K562 (cell line): ENCODE measurements at regions not wholly inside any gene's neighbourhood (a gene's known extent, or its start where the extent isn't known, plus 50 kb on each side); places are given as distances from the start of the nearest gene placed in this dataset.
A peak's percentile ranks its signal among the peaks of the same experiment; 100 is the strongest.

Experiments
- ATAC-seq: fragments of 200-7000 bp; cut with Tn5 transposase; 3 replicates; pipeline ENCODE4 v1.9.1; 2020; ENCODE audit warnings: moderate library complexity
- BruUV-seq: library from RNA; stranded (reverse); fragments of 400-500 nt; replicated peaks from 2 replicates; lab custom pipeline; 2021; lab: Mats Ljungman, UMichigan
- CTCF ChIA-PET: fragments of 300-600 bp; formaldehyde crosslinking; extraction: SDS; loops from one replicate; lab custom pipeline; 2021; ENCODE audit warnings: low intra/inter-chr PET ratio; lab: Yijun Ruan, JAX
- POLR2A ChIA-PET: fragments of 300-600, 350-650 bp; sonication (Branson Sonifier 250); formaldehyde crosslinking; extraction: SDS; loops from one replicate; lab custom pipeline; 2021; ENCODE audit warnings: antibody characterized with exemption, inconsistent platforms; lab: Yijun Ruan, JAX
- DNase-seq, 4 experiments: peaks; one replicate each; pipeline versions ENCODE4 v3.0.0 to v3.0.0-alpha.2; 2011 to 2018; ENCODE audit warnings: low spot score in 3 of 4, mixed read lengths in 3 of 4; ENCODE audit errors: extremely low read depth in 1 of 4
- FAIRE-seq: peaks from 2 replicates; lab custom pipeline; 2011; peaks lifted over from hg19 to GRCh38; lab: Jason Lieb, UNC
- H2AFZ ChIP-seq: 2 replicates; pipeline ENCODE4 v1.6.0; 2011; ENCODE audit warnings: low read depth, low read length, control low read depth, inconsistent platforms
- H3K27ac ChIP-seq: fragments of 200-600 bp; 3 replicates; pipeline ENCODE4 v1.8.0; 2011; ENCODE audit warnings: low read depth, mild to moderate bottlenecking, control low read depth, inconsistent platforms, low read length, moderate library complexity, mixed read lengths; ENCODE audit errors: extremely low read depth
- H3K27me3 ChIP-seq, 2 experiments: fragments of 300-600 bp in 1 of 2; 2 replicates in 1 of 2; 3 replicates in 1 of 2; pipeline versions ENCODE4 v1.6.0 to v1.8.0; 2011; ENCODE audit warnings: inconsistent platforms in 2 of 2, low read length in 2 of 2, mild to moderate bottlenecking in 1 of 2, mixed read lengths in 1 of 2, moderate library complexity in 1 of 2; ENCODE audit not compliant: control insufficient read depth in 2 of 2, insufficient read depth in 2 of 2
- H3K36me3 ChIP-seq: fragments of 300-600 bp; 3 replicates; pipeline ENCODE4 v1.8.0; 2011; ENCODE audit warnings: mild to moderate bottlenecking, low read length, inconsistent platforms; ENCODE audit not compliant: control insufficient read depth, insufficient read depth
- H3K4me1 ChIP-seq, 2 experiments: fragments of 200-600 bp in 1 of 2; replicated peaks in 1 of 2; 2 replicates in 1 of 2; 3 replicates in 1 of 2; pipeline versions ENCODE4 v1.5.1 to v1.8.0; 2011; ENCODE audit warnings: inconsistent platforms in 2 of 2, low read length in 2 of 2, mild to moderate bottlenecking in 1 of 2, mixed read lengths in 1 of 2, moderate library complexity in 1 of 2; ENCODE audit not compliant: control insufficient read depth in 2 of 2, insufficient read depth in 2 of 2
- H3K4me2 ChIP-seq: 2 replicates; pipeline ENCODE4 v1.6.1; 2011; ENCODE audit warnings: low read length, control low read depth, inconsistent platforms, mixed read lengths; ENCODE audit not compliant: insufficient read depth
- H3K4me3 ChIP-seq: fragments of 200-600 bp; sonication (generic), shearing (Covaris generic); 2 replicates; pipeline ENCODE4 v1.5.1; 2016; ENCODE audit warnings: control low read depth, inconsistent platforms
- H3K79me2 ChIP-seq: fragments of 200-600 bp; 3 replicates; pipeline ENCODE4 v1.8.0; 2011; ENCODE audit warnings: low read length, inconsistent platforms; ENCODE audit not compliant: control insufficient read depth, insufficient read depth
- H3K9ac ChIP-seq, 2 experiments: 2 replicates each; pipeline versions ENCODE4 v1.6.0 to v1.6.1; 2011; ENCODE audit warnings: low read depth in 2 of 2, low read length in 2 of 2, control low read depth in 1 of 2, inconsistent platforms in 1 of 2, mild to moderate bottlenecking in 1 of 2, mixed read lengths in 1 of 2; ENCODE audit not compliant: insufficient read depth in 1 of 2
- H3K9me1 ChIP-seq: one replicate; pipeline ENCODE4 v1.6.0; 2011; ENCODE audit warnings: inconsistent platforms, mild to moderate bottlenecking, low read length, moderate library complexity; ENCODE audit not compliant: control insufficient read depth, insufficient read depth
- H3K9me3 ChIP-seq: replicated peaks from 2 replicates; pipeline ENCODE4 v1.5.1; 2011; ENCODE audit warnings: low read depth, low read length, inconsistent platforms; ENCODE audit not compliant: control insufficient read depth, insufficient read depth
- H4K20me1 ChIP-seq: replicated peaks from 2 replicates; pipeline ENCODE4 v1.6.1; 2011; ENCODE audit warnings: low read length, inconsistent platforms, mixed read lengths; ENCODE audit not compliant: control insufficient read depth, insufficient read depth
- CC2D1A ChIP-seq: fragments of 450-650 bp; IDR thresholded peaks from 2 replicates; pipeline ENCODE4 v1.6.1; 2017; ENCODE audit warnings: mild to moderate bottlenecking
- MECOM ChIP-seq: fragments of 250-450 bp; sonication (Bioruptor Pico); IDR thresholded peaks from 2 replicates; pipeline ENCODE4 v1.8.0; 2022; ENCODE audit warnings: inconsistent platforms
- MTA2 ChIP-seq: fragments of 450-650 bp; IDR thresholded peaks from 2 replicates; pipeline ENCODE4 v1.6.1; 2016; ENCODE audit warnings: low read depth
- NCOA2 ChIP-seq, 2 experiments: fragments of 450-650 bp; IDR thresholded peaks; 2 replicates each; pipeline ENCODE4 v1.6.1; 2018; ENCODE audit warnings: mild to moderate bottlenecking in 2 of 2, moderate library complexity in 1 of 2; ENCODE audit not compliant: partially characterized antibody in 2 of 2
- POLR2G ChIP-seq: fragments of 200-400 bp; formaldehyde crosslinking; IDR thresholded peaks from 2 replicates; pipeline ENCODE4 v1.6.1; 2017; ENCODE audit warnings: low read depth, mild to moderate bottlenecking, antibody characterized with exemption, low read length, moderate library complexity
- RNF2 ChIP-seq: sonication (generic); IDR thresholded peaks from 2 replicates; pipeline ENCODE4 v1.6.1; 2016
- TEAD1 ChIP-seq, 2 experiments: fragments of 450-650 bp in 1 of 2; sonication (generic) in 1 of 2; formaldehyde crosslinking; IDR thresholded peaks; 2 replicates each; pipeline versions ENCODE4 v1.4.0 to v1.8.0; 2020 to 2022; ENCODE audit warnings: mild to moderate bottlenecking in 2 of 2, missing genetic modification reagents in 1 of 2
- TRIM28 ChIP-seq: fragments of 450-650 bp; IDR thresholded peaks from 2 replicates; pipeline ENCODE4 v1.6.1; 2017
- WGBS: fragments of 100-300 bp; shearing (Covaris generic); methylation state at CpG from one replicate; pipeline ENCODE4 v1.1.6; 2016; ENCODE audit warnings: low coverage, mixed read lengths; ENCODE audit not compliant: insufficient coverage; ENCODE audit errors: missing lambda C conversion rate; 5-methylcytosine and 5-hydroxymethylcytosine counted together
- in situ Hi-C: fragments of 300-500 bp; cut with MboI; formaldehyde crosslinking; loops from 4 replicates; pipeline ENCODE4 v1.15.0; 2018; ENCODE audit warnings: inconsistent platforms, mixed read lengths
- intact Hi-C: fragments of 100-400 bp; cut with micrococcal nuclease; formaldehyde crosslinking; loops from 2 replicates; pipeline ENCODE4 v1.14.2; 2022
- TF ChIP-seq, protein P1 (sequence below): fragments of 450-650 bp; conservative IDR thresholded peaks from 2 replicates; pipeline ENCODE4 v1.6.1; 2016; ENCODE audit warnings: missing genetic modification characterization, low read depth, mild to moderate bottlenecking, missing compliant biosample characterization, moderate library complexity
- TF ChIP-seq, protein P2 (sequence below): conservative IDR thresholded peaks from 2 replicates; pipeline ENCODE4 v1.6.1; 2011; ENCODE audit warnings: low read depth, mild to moderate bottlenecking, low read length; ENCODE audit not compliant: control insufficient read depth
- TF ChIP-seq, protein P3 (sequence below): sonication (generic); formaldehyde crosslinking; IDR thresholded peaks from 2 replicates; pipeline ENCODE4 v1.4.0; 2020; ENCODE audit warnings: mild to moderate bottlenecking, missing genetic modification reagents
- TF ChIP-seq, protein P4 (sequence below): fragments of 450-650 bp; IDR thresholded peaks from 2 replicates; pipeline ENCODE4 v1.6.1; 2018; ENCODE audit warnings: mild to moderate bottlenecking, low read depth; ENCODE audit not compliant: partially characterized antibody
- TF ChIP-seq, protein P5 (sequence below): fragments of 250-450 bp; sonication (Bioruptor Pico); IDR thresholded peaks from 2 replicates; pipeline ENCODE4 v1.8.0; 2022; ENCODE audit warnings: inconsistent platforms

DNA sequence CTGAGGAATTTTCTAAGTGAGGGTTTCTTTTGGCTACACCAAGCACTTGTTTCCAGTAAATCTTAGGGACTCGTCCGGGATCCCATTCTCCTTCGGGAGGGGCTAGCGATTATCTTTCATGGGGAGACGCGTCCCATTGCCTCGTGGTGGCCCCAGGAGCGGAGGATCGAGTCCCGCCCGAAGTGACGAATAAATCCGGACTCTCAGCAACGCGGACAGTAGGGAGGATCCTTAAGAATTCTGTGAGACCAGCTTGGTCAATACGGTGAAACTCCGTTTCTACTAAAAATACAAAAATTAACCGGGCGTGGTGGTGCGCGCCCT lies 69.1 kb upstream of the PRSS16 start:
- ATAC-seq: no peak
- Histone ChIP-seq H3K4me3 (no peak overlapping the region), H3K4me2 (peak overlapping the region; percentile 94; the same call in 1 of the 2 replicates), H4K20me1 (no peaks in the 10 kb centered on the region), H3K9me3 (peaks cover 8% of the 10 kb centered on the region), H3K79me2 (no peaks in the 10 kb centered on the region), H2AFZ (peak overlapping the region; percentile 99), H3K9ac (no peak overlapping the region), H3K9me1 (no peaks in the 10 kb centered on the region), H3K27me3 (no peaks in the 10 kb centered on the region), H3K27ac (no peak overlapping the region), H3K4me1 (peaks cover 20 to 25% of the 10 kb centered on the region in 2 experiments; a peak in 4 of 5 replicates), H3K36me3 (no peaks in the 10 kb centered on the region)
- ChIA-PET CTCF (interaction anchor here (0.6 kb wide), 1 partner anchor 594 kb away, joined by 3 read pairs; no protein-coding TSS in a partner anchor), POLR2A (interaction anchor here (1.7 kb wide), 1 partner anchor 31 kb away, joined by 9 read pairs; a partner anchor contains a TSS)
- intact Hi-C loops (loop anchor here (5.0 kb wide), 1 partner anchor 34 kb away; no protein-coding TSS in a partner anchor), in situ Hi-C loops (loop anchor here (5.0 kb wide), 1 partner anchor 509 kb away; no protein-coding TSS in a partner anchor)
- TF ChIP-seq, protein P1, sequence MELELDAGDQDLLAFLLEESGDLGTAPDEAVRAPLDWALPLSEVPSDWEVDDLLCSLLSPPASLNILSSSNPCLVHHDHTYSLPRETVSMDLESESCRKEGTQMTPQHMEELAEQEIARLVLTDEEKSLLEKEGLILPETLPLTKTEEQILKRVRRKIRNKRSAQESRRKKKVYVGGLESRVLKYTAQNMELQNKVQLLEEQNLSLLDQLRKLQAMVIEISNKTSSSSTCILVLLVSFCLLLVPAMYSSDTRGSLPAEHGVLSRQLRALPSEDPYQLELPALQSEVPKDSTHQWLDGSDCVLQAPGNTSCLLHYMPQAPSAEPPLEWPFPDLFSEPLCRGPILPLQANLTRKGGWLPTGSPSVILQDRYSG (tag): no peak
- TF ChIP-seq POLR2G (no peak), TRIM28 (0 out of 2 replicates have a peak, but pooled peaks have one; percentile 44), CC2D1A (0 out of 2 replicates have a peak, but pooled peaks have one; percentile 37), MTA2 (no peak), RNF2 (no peak), TEAD1 (CRISPR knock-in tag; IDR thresholded peaks at IDR 0.05) (0 out of 4 replicates have a peak, but pooled peaks of 1 of the 2 experiments have one; percentile 17), NCOA2 (IDR thresholded peaks at IDR 0.05; ENCODE audit: partially characterized antibody in 2 of 2) (no peak), MECOM (CRISPR knock-in tag) (no peak)
- TF ChIP-seq, protein P2, sequence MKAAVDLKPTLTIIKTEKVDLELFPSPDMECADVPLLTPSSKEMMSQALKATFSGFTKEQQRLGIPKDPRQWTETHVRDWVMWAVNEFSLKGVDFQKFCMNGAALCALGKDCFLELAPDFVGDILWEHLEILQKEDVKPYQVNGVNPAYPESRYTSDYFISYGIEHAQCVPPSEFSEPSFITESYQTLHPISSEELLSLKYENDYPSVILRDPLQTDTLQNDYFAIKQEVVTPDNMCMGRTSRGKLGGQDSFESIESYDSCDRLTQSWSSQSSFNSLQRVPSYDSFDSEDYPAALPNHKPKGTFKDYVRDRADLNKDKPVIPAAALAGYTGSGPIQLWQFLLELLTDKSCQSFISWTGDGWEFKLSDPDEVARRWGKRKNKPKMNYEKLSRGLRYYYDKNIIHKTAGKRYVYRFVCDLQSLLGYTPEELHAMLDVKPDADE: no peak
- TF ChIP-seq, protein P3, sequence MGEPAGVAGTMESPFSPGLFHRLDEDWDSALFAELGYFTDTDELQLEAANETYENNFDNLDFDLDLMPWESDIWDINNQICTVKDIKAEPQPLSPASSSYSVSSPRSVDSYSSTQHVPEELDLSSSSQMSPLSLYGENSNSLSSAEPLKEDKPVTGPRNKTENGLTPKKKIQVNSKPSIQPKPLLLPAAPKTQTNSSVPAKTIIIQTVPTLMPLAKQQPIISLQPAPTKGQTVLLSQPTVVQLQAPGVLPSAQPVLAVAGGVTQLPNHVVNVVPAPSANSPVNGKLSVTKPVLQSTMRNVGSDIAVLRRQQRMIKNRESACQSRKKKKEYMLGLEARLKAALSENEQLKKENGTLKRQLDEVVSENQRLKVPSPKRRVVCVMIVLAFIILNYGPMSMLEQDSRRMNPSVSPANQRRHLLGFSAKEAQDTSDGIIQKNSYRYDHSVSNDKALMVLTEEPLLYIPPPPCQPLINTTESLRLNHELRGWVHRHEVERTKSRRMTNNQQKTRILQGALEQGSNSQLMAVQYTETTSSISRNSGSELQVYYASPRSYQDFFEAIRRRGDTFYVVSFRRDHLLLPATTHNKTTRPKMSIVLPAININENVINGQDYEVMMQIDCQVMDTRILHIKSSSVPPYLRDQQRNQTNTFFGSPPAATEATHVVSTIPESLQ (CRISPR knock-in tag): no peak
- TF ChIP-seq, protein P4, sequence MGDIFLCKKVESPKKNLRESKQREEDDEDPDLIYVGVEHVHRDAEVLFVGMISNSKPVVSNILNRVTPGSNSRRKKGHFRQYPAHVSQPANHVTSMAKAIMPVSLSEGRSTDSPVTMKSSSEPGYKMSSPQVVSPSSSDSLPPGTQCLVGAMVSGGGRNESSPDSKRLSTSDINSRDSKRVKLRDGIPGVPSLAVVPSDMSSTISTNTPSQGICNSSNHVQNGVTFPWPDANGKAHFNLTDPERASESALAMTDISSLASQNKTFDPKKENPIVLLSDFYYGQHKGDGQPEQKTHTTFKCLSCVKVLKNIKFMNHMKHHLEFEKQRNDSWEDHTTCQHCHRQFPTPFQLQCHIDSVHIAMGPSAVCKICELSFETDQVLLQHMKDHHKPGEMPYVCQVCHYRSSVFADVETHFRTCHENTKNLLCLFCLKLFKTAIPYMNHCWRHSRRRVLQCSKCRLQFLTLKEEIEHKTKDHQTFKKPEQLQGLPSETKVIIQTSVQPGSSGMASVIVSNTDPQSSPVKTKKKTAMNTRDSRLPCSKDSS: no peak
- TF ChIP-seq, protein P5, sequence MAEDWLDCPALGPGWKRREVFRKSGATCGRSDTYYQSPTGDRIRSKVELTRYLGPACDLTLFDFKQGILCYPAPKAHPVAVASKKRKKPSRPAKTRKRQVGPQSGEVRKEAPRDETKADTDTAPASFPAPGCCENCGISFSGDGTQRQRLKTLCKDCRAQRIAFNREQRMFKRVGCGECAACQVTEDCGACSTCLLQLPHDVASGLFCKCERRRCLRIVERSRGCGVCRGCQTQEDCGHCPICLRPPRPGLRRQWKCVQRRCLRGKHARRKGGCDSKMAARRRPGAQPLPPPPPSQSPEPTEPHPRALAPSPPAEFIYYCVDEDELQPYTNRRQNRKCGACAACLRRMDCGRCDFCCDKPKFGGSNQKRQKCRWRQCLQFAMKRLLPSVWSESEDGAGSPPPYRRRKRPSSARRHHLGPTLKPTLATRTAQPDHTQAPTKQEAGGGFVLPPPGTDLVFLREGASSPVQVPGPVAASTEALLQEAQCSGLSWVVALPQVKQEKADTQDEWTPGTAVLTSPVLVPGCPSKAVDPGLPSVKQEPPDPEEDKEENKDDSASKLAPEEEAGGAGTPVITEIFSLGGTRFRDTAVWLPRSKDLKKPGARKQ (CRISPR knock-in tag): 0 out of 2 replicates have a peak, but pooled peaks have one; percentile 30
- no peak for DNase-seq
- no TSS peak for BruUV-seq
- no peak for FAIRE-seq
- WGBS: 98% methylated on average over 21 of the region's 21 CpGs
